ENCODE measurements at regions not wholly inside any gene's neighbourhood (a gene's known extent, or its start where the extent isn't known, plus 50 kb on each side); places are given as distances from the start of the nearest gene placed in this dataset.
"Not testable (repeated sequence)": the region's sequence is repeated elsewhere in the genome, so short reads cannot be mapped to it uniquely, and the experiment has no call there.

DNA sequence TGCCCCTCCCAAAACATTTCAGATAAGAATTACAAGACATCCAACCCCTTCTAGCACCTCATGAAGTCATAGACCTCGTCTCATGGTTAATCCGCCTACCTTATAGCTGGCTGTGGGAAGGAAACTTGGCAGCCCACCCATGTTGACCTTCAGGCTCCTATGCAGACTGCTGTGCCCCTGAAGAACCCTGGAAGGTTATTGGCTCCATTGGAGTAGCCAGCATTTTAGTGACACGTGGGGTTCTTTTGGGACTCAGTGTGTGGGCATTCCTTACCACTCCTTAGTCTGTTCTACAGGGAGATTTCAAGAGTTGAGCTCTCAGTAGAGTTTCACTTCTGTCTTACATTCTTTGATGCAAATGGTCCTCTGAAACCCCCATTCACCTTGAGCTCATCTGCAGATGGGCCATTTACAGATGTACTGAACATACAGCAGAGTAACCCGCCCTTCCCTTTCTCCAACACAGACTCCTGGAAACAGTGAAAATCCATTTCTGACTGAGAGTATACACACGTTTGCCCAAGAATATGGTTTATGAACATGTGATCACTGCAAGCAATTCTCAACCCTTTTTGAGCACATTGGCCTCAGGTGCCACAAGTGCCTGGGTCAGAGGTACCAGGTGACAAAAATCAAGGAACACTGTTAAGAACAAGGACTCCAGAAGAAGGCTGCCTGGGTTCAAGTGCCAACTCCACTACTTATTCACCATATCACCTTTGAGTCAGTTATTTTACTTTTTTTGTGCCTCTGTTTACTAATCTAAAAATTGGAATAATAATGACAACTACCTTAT, 54.0 kb upstream of the HECW1 start:
- Histone ChIP-seq H3K79me2 (ENCODE audit: insufficient read depth) (no peaks in the 10 kb centered on the region), H2AFZ (ENCODE audit: low read depth) (no peak overlapping the region), H3K9me2 (no peaks in the 10 kb centered on the region), H3K27me3 (ENCODE audit: insufficient read depth) (peaks cover 25% of the 10 kb centered on the region), H3F3A (replicated peaks; ENCODE audit: insufficient read depth) (no peaks in the 10 kb centered on the region), H3K4me1 (ENCODE audit: control insufficient read depth in 1 of 2, insufficient read depth in 2 of 2, low read depth in 1 of 2, low read length in 1 of 2) (no peaks in the 10 kb centered on the region), H3K36me3 (replicated peaks in 1 of 2; ENCODE audit: control insufficient read depth in 1 of 2, insufficient read depth in 2 of 2, low read length in 1 of 2) (no peaks in the 10 kb centered on the region), H3K4me2 (no peak overlapping the region), H3K4me3 (ENCODE audit: low read depth in 2 of 2, low read length in 1 of 2) (no peak overlapping the region), H3K9me3 (no peaks in the 10 kb centered on the region), H4K20me1 (ENCODE audit: insufficient read depth) (no peaks in the 10 kb centered on the region), H3K27ac (ENCODE audit: low read depth in 2 of 2, low read length in 1 of 2) (no peak overlapping the region), H3K9ac (no peak overlapping the region)
- no peak for TF ChIP-seq GATA2 (CRISPR knock-in tag; IDR thresholded peaks at IDR 0.05)
- no peak for TF ChIP-seq FOSL2 (IDR thresholded peaks at IDR 0.05; ENCODE audit: borderline replicate concordance, low read depth)
- no peak for TF ChIP-seq JUND (IDR thresholded peaks at IDR 0.05)
- ChIA-PET CTCF (no interaction called here), POLR2A (no interaction called here)
- WGBS (ENCODE audit: low lambda C conversion rate): 14% methylated on average over 5 of the region's 5 CpGs
- no peak for DNase-seq

DNA sequence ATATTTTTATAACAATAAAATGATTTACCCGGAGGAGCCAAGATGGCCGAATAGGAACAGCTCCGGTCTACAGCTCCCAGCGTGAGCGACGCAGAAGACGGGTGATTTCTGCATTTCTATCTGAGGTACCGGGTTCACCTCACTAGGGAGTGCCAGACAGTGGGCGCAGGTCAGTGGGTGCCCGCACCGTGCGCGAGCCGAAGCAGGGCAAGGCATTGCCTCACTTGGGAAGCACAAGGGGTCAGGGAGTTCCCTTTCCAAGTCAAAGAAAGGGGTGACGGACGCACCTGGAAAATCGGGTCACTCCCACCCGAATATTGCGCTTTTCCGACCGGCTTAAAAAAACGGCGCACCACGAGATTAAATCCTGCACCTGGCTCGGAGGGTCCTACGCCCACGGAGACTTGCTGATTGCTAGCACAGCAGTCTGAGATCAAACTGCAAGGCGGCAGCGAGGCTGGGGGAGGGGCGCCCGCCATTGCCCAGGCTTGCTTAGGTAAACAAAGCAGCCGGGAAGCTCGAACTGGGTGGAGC, 53.3 kb upstream of the HECW1 start:
- H4K20me1 ChIP-seq (ENCODE audit: insufficient read depth); H3K9ac ChIP-seq; H3F3A ChIP-seq (replicated peaks; ENCODE audit: insufficient read depth); POLR2A ChIA-PET; CTCF ChIA-PET; H3K9me2 ChIP-seq; H3K4me1 ChIP-seq (ENCODE audit: control insufficient read depth in 1 of 2, insufficient read depth in 2 of 2, low read depth in 1 of 2, low read length in 1 of 2); H3K27ac ChIP-seq (ENCODE audit: low read depth in 2 of 2, low read length in 1 of 2); DNase-seq; H3K4me3 ChIP-seq (ENCODE audit: low read depth in 2 of 2, low read length in 1 of 2); H3K9me3 ChIP-seq; H3K36me3 ChIP-seq (replicated peaks in 1 of 2; ENCODE audit: control insufficient read depth in 1 of 2, insufficient read depth in 2 of 2, low read length in 1 of 2); H3K4me2 ChIP-seq; H3K79me2 ChIP-seq (ENCODE audit: insufficient read depth); H2AFZ ChIP-seq (ENCODE audit: low read depth): not testable (repeated sequence)
- WGBS (ENCODE audit: low lambda C conversion rate): 67% methylated on average over 27 of the region's 33 CpGs
- H3K27me3 ChIP-seq (ENCODE audit: insufficient read depth): peaks cover 25% of the 10 kb centered on the region
